ENCODE measurements at regions not wholly inside any gene's neighbourhood (a gene's known extent, or its start where the extent isn't known, plus 50 kb on each side); places are given as distances from the start of the nearest gene placed in this dataset.
"Not testable (repeated sequence)": the region's sequence is repeated elsewhere in the genome, so short reads cannot be mapped to it uniquely, and the experiment has no call there.

DNA sequence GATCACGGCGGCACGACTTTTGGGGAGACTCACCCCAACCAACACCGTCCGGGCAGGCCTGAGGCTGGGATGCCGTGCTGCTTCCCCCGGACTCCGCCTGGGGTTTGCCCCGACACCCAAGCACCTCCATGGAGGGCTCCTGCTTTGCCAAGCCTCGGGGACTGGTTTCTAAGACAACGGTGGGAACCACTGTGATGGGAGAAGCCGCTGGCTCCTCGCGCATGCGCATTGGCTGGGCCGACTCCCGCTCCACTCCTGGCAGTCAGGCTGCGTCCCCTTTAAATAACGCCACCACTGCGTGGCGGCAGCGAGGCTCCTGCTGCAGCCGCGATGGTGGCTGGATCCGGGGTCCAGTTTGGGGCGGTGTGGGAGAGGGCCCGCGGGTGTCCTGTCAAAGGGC is 201.0 kb downstream of the ZNF716 start:
- Histone ChIP-seq H4K5ac (ENCODE audit: insufficient read length, low read depth, low read length) (no peak overlapping the region), H3K27me3 (ENCODE audit: insufficient read depth, low read length) (no peaks in the 10 kb centered on the region), H2AFZ (ENCODE audit: low read length) (no peak overlapping the region), H2AK5ac (ENCODE audit: insufficient read length, low read length) (no peak overlapping the region), H3K4ac (ENCODE audit: low read depth, low read length) (no peak overlapping the region), H3K27ac (ENCODE audit: insufficient read length, low read depth, low read length) (no peak overlapping the region), H3K4me1 (ENCODE audit: insufficient read depth, low read length) (no peaks in the 10 kb centered on the region), H2BK12ac (ENCODE audit: insufficient read length, low read depth, low read length) (no peak overlapping the region), H4K8ac (replicated peaks; ENCODE audit: insufficient read length, low read depth, low read length) (no peak overlapping the region), H3K18ac (ENCODE audit: insufficient read length, low read depth, low read length) (no peak overlapping the region), H2BK20ac (ENCODE audit: low read depth, low read length, poor library complexity, severe bottlenecking) (no peak overlapping the region), H2BK15ac (ENCODE audit: low read depth, low read length) (no peak overlapping the region), H3K56ac (ENCODE audit: insufficient read length, low read depth, low read length) (no peak overlapping the region), H3K9ac (ENCODE audit: extremely low read depth, insufficient read length, low read length) (no peak overlapping the region), H4K91ac (ENCODE audit: insufficient read length, low read depth, low read length) (no peak overlapping the region), H3K14ac (ENCODE audit: insufficient read depth, low read length) (no peak overlapping the region), H3K9me3 (ENCODE audit: control insufficient read depth, low read depth, low read length) (peaks cover 86% of the 10 kb centered on the region), H2BK5ac (ENCODE audit: insufficient read length, low read length) (no peak overlapping the region), H3T11ph (ENCODE audit: low read length) (no peak overlapping the region), H3K79me1 (ENCODE audit: insufficient read depth, low read depth, low read length, poor library complexity, severe bottlenecking) (no peaks in the 10 kb centered on the region), H3K23ac (ENCODE audit: insufficient read length, low read depth, low read length) (no peak overlapping the region), H3K4me2 (ENCODE audit: insufficient read depth, insufficient read length, low read length) (no peak overlapping the region), H3K23me2 (ENCODE audit: insufficient read length, low read depth, low read length, poor library complexity, severe bottlenecking) (no peaks in the 10 kb centered on the region), H3K79me2 (ENCODE audit: insufficient read depth, low read length) (no peaks in the 10 kb centered on the region), H2BK120ac (ENCODE audit: low read depth, low read length, poor library complexity, severe bottlenecking) (no peak overlapping the region), H4K20me1 (ENCODE audit: control insufficient read depth, insufficient read depth, insufficient read length) (no peaks in the 10 kb centered on the region)
- WGBS (ENCODE audit: extremely low coverage, insufficient read length, low lambda C conversion rate): no CpG with 5 or more reads among the region's 28 CpGs
- H3K4me3 Mint-ChIP-seq: no peak overlapping the region
- peaks cover 32 to 44% (median 39%) of the 10 kb centered on the region in 3 experiments; a peak in 6 of 7 replicates for H3K36me3 Mint-ChIP-seq (ENCODE audit: insufficient read depth in 1 of 3, low read depth in 3 of 3)
- H3K9me3 Mint-ChIP-seq: peaks cover 94 to 99% of the 10 kb centered on the region in 2 experiments
- peaks cover 14% of the 10 kb centered on the region for H3K27me3 Mint-ChIP-seq (ENCODE audit: low read depth)
- H3K4me1 Mint-ChIP-seq: no peaks in the 10 kb centered on the region
- H3K27ac Mint-ChIP-seq: no peak overlapping the region
- TF ChIP-seq, protein P1, sequence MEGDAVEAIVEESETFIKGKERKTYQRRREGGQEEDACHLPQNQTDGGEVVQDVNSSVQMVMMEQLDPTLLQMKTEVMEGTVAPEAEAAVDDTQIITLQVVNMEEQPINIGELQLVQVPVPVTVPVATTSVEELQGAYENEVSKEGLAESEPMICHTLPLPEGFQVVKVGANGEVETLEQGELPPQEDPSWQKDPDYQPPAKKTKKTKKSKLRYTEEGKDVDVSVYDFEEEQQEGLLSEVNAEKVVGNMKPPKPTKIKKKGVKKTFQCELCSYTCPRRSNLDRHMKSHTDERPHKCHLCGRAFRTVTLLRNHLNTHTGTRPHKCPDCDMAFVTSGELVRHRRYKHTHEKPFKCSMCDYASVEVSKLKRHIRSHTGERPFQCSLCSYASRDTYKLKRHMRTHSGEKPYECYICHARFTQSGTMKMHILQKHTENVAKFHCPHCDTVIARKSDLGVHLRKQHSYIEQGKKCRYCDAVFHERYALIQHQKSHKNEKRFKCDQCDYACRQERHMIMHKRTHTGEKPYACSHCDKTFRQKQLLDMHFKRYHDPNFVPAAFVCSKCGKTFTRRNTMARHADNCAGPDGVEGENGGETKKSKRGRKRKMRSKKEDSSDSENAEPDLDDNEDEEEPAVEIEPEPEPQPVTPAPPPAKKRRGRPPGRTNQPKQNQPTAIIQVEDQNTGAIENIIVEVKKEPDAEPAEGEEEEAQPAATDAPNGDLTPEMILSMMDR (conservative IDR thresholded peaks at IDR 0.05): no peak
- DNase-seq: no peak

- not testable (repeated sequence) for H3K18ac ChIP-seq (ENCODE audit: insufficient read length, low read depth, low read length); H3K23ac ChIP-seq (ENCODE audit: insufficient read length, low read depth, low read length); H2BK120ac ChIP-seq (ENCODE audit: low read depth, low read length, poor library complexity, severe bottlenecking); H2AK5ac ChIP-seq (ENCODE audit: insufficient read length, low read length); H4K8ac ChIP-seq (replicated peaks; ENCODE audit: insufficient read length, low read depth, low read length); H4K91ac ChIP-seq (ENCODE audit: insufficient read length, low read depth, low read length); H3K4me3 Mint-ChIP-seq; H4K20me1 ChIP-seq (ENCODE audit: control insufficient read depth, insufficient read depth, insufficient read length); H3K4me1 ChIP-seq (ENCODE audit: insufficient read depth, low read length); H3K27ac Mint-ChIP-seq; H3K23me2 ChIP-seq (ENCODE audit: insufficient read length, low read depth, low read length, poor library complexity, severe bottlenecking); H3K56ac ChIP-seq (ENCODE audit: insufficient read length, low read depth, low read length); H2BK5ac ChIP-seq (ENCODE audit: insufficient read length, low read length); H3K79me2 ChIP-seq (ENCODE audit: insufficient read depth, low read length); H2BK15ac ChIP-seq (ENCODE audit: low read depth, low read length); H3K4me2 ChIP-seq (ENCODE audit: insufficient read depth, insufficient read length, low read length); DNase-seq; H3K27ac ChIP-seq (ENCODE audit: insufficient read length, low read depth, low read length); H2BK12ac ChIP-seq (ENCODE audit: insufficient read length, low read depth, low read length); H3T11ph ChIP-seq (ENCODE audit: low read length); H3K9ac ChIP-seq (ENCODE audit: extremely low read depth, insufficient read length, low read length); H2AFZ ChIP-seq (ENCODE audit: low read length); H3K14ac ChIP-seq (ENCODE audit: insufficient read depth, low read length); H3K27me3 ChIP-seq (ENCODE audit: insufficient read depth, low read length); H2BK20ac ChIP-seq (ENCODE audit: low read depth, low read length, poor library complexity, severe bottlenecking); H3K79me1 ChIP-seq (ENCODE audit: insufficient read depth, low read depth, low read length, poor library complexity, severe bottlenecking); H3K4ac ChIP-seq (ENCODE audit: low read depth, low read length); H4K5ac ChIP-seq (ENCODE audit: insufficient read length, low read depth, low read length); H3K4me1 Mint-ChIP-seq
- WGBS (ENCODE audit: extremely low coverage, insufficient read length, low lambda C conversion rate): no CpG with 5 or more reads among the region's 19 CpGs
- H3K36me3 Mint-ChIP-seq (ENCODE audit: insufficient read depth in 1 of 3, low read depth in 3 of 3): peaks cover 32 to 44% (median 35%) of the 10 kb centered on the region in 3 experiments; a peak in 6 of 7 replicates
- H3K9me3 ChIP-seq (ENCODE audit: control insufficient read depth, low read depth, low read length): peaks cover 87% of the 10 kb centered on the region
- peaks cover 14% of the 10 kb centered on the region for H3K27me3 Mint-ChIP-seq (ENCODE audit: low read depth)
- peaks cover 96 to 99% of the 10 kb centered on the region in 2 experiments for H3K9me3 Mint-ChIP-seq
These were observed 201.6 kb downstream of the ZNF716 start for GRCh38 chr7:57651611-57652010.

All from H9 (cell line).